ENCODE measurements at regions not wholly inside any gene's neighbourhood (a gene's known extent, or its start where the extent isn't known, plus 50 kb on each side); places are given as distances from the start of the nearest gene placed in this dataset.
"Not testable (repeated sequence)": the region's sequence is repeated elsewhere in the genome, so short reads cannot be mapped to it uniquely, and the experiment has no call there.

DNA sequence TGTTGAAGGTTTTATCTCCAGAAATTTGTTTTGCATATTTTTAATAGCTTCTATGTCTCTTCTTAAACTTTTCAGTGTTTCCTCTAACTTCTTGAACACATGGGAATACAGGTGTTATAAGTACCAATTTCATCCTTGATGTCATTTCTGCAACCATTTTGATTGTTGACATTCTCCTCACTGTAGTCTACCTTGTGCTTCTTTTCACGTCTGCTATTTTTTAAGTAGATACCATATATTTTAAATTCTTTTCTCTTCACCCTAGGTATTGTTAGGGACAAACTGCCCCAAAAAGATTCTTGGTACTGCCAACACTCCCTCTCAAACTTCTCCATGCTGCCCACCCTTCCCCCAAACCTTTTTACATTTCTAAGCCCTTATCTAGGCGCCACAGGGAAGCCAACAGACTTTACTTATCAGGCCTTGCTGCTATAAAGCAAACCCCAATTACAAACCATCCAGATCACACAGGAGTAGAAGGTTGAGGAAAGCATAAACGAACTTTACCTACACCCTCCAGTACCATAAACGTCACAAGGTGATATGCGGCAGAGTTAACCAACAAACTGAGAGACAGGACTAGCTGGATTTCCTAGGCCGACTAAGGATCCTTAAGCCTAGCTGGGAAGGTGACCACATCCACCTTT, 1165.3 kb downstream of the TAF11L14 start:
- H3K27ac Mint-ChIP-seq: peak overlapping the region; percentile 56
- H3K4me3 Mint-ChIP-seq: peak overlapping the region; percentile 4
- H3K27me3 Mint-ChIP-seq (ENCODE audit: insufficient read depth): peaks cover 6% of the 10 kb centered on the region
- Histone ChIP-seq H3K9me3 (ENCODE audit: control insufficient read depth, low read length) (no peaks in the 10 kb centered on the region), H3K4me1 (ENCODE audit: control insufficient read depth, insufficient read depth, low read length) (peaks cover 15% of the 10 kb centered on the region), H3K27me3 (ENCODE audit: control insufficient read depth, insufficient read depth, low read length, poor library complexity, severe bottlenecking) (no peaks in the 10 kb centered on the region), H3K4me3 (ENCODE audit: low read length) (no peak overlapping the region), H3K27ac (ENCODE audit: low read depth, low read length) (no peak overlapping the region), H3K9ac (ENCODE audit: extremely low read depth, low read length, poor library complexity, severe bottlenecking) (no peak overlapping the region), H3K36me3 (ENCODE audit: control insufficient read depth, insufficient read depth, low read length) (no peaks in the 10 kb centered on the region)
- H3K36me3 Mint-ChIP-seq (ENCODE audit: low read depth): no peaks in the 10 kb centered on the region
- no peaks in the 10 kb centered on the region for H3K9me3 Mint-ChIP-seq
- peak; percentile 53 for DNase-seq
- TF ChIP-seq, protein P1, sequence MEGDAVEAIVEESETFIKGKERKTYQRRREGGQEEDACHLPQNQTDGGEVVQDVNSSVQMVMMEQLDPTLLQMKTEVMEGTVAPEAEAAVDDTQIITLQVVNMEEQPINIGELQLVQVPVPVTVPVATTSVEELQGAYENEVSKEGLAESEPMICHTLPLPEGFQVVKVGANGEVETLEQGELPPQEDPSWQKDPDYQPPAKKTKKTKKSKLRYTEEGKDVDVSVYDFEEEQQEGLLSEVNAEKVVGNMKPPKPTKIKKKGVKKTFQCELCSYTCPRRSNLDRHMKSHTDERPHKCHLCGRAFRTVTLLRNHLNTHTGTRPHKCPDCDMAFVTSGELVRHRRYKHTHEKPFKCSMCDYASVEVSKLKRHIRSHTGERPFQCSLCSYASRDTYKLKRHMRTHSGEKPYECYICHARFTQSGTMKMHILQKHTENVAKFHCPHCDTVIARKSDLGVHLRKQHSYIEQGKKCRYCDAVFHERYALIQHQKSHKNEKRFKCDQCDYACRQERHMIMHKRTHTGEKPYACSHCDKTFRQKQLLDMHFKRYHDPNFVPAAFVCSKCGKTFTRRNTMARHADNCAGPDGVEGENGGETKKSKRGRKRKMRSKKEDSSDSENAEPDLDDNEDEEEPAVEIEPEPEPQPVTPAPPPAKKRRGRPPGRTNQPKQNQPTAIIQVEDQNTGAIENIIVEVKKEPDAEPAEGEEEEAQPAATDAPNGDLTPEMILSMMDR (conservative IDR thresholded peaks at IDR 0.05): no peak
- peaks cover 44% of the 10 kb centered on the region for H3K4me1 Mint-ChIP-seq
- WGBS, 2 experiments (ENCODE audit: insufficient coverage in 1 of 2, insufficient read length in 1 of 2): 56% methylated on average over 6 of the region's 6 CpGs; no CpG with 5 or more reads in 1 of the 2 experiments

DNA sequence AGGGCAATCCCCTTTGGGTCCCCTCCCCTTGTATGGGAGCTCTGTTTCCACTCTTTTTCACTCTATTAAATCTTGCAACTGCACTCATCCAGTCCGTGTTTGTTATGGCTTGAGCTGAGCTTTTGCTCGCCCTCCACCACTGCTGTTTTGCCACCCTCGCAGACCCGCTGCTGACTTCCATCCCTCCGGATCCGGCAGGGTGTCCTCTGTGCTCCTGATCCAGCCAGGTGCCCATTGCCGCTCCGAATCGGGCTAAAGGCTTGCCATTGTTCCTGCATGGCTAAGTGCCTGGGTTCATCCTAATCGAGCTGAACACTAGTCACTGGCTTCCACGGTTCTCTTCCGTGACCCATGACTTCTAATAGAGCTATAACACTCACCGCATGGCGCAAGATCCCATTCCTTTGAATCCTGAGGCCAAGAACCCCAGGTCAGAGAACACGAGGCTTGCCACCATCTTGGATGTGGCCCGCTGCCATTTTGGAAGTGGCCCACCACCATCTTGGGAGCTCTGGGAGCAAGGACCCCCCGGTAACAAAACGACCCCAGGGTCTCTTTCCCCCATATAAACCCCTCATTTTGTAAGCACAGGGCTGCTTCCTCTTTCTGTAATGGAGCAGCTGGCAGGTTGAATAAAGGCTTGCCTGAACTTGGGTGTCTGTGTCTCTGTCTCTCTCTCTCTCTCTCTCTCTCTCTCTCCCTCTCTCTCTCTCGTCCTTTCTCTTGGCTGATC, 1166.2 kb downstream of the TAF11L14 start:
- no peaks in the 10 kb centered on the region for H3K27me3 ChIP-seq (ENCODE audit: control insufficient read depth, insufficient read depth, low read length, poor library complexity, severe bottlenecking)
- DNase-seq: no peak
- Mint-ChIP-seq H3K9me3 (no peaks in the 10 kb centered on the region), H3K4me1 (peaks cover 41% of the 10 kb centered on the region), H3K27ac (peak overlapping the region; percentile 40), H3K4me3 (no peak overlapping the region), H3K36me3 (ENCODE audit: low read depth) (no peaks in the 10 kb centered on the region), H3K27me3 (ENCODE audit: insufficient read depth) (peaks cover 2% of the 10 kb centered on the region)
- no peak overlapping the region for H3K4me3 ChIP-seq (ENCODE audit: low read length)
- peaks cover 15% of the 10 kb centered on the region for H3K4me1 ChIP-seq (ENCODE audit: control insufficient read depth, insufficient read depth, low read length)
- H3K27ac ChIP-seq (ENCODE audit: low read depth, low read length): no peak overlapping the region
- H3K9me3 ChIP-seq (ENCODE audit: control insufficient read depth, low read length): no peaks in the 10 kb centered on the region
- no peak overlapping the region for H3K9ac ChIP-seq (ENCODE audit: extremely low read depth, low read length, poor library complexity, severe bottlenecking)
- TF ChIP-seq, protein P1 (conservative IDR thresholded peaks at IDR 0.05): no peak
- WGBS, 2 experiments (ENCODE audit: insufficient coverage in 1 of 2, insufficient read length in 1 of 2): 89 to 97% methylated on average over 11 to 18 of the region's 19 CpGs
- no peaks in the 10 kb centered on the region for H3K36me3 ChIP-seq (ENCODE audit: control insufficient read depth, insufficient read depth, low read length)

DNA sequence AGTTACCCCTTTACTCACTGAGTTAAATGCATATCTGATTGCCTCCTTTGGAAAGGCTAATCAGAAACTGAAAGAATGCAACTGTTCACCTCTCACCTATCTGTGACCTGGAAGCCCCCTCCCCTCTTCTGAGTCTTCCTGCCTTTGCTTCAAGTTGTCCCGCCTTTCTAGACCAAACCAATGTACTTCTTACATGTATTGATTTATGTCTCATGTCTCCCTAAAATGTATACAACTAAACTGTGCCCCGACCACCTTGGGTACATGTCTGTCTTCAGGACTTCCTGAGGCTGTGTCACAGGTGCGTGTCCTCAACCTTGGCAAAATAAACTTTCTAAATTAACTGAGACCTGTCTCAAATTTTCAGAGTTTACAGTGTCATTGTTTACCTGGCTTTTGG, 1167.2 kb downstream of the TAF11L14 start:
- peaks cover 41% of the 10 kb centered on the region for H3K4me1 Mint-ChIP-seq
- WGBS, 2 experiments (ENCODE audit: insufficient coverage in 1 of 2, insufficient read length in 1 of 2): 91 to 97% methylated on average over 2 to 3 of the region's 3 CpGs

More for the DNA sequence above, 1167.2 kb downstream of the TAF11L14 start:
- H3K27me3 ChIP-seq (ENCODE audit: control insufficient read depth, insufficient read depth, low read length, poor library complexity, severe bottlenecking); H3K9me3 Mint-ChIP-seq; H3K36me3 Mint-ChIP-seq (ENCODE audit: low read depth); H3K4me3 Mint-ChIP-seq; H3K27ac Mint-ChIP-seq; H3K9ac ChIP-seq (ENCODE audit: extremely low read depth, low read length, poor library complexity, severe bottlenecking); H3K36me3 ChIP-seq (ENCODE audit: control insufficient read depth, insufficient read depth, low read length); H3K9me3 ChIP-seq (ENCODE audit: control insufficient read depth, low read length); H3K27ac ChIP-seq (ENCODE audit: low read depth, low read length); H3K27me3 Mint-ChIP-seq (ENCODE audit: insufficient read depth); DNase-seq; H3K4me3 ChIP-seq (ENCODE audit: low read length): not testable (repeated sequence)
- H3K4me1 ChIP-seq (ENCODE audit: control insufficient read depth, insufficient read depth, low read length): peaks cover 15% of the 10 kb centered on the region

Measured in endodermal cell (in vitro differentiated cells).